Esophagus muscularis mucosa (tissue), 4 donors: ENCODE measurements at regions not wholly inside any gene's neighbourhood (a gene's known extent, or its start where the extent isn't known, plus 50 kb on each side); places are given as distances from the start of the nearest gene placed in this dataset.

ENCODE experiments used
- CTCF ChIP-seq, 3 experiments: fragments of 200-600 bp in 2 of 3; fragments of 450-650 bp in 1 of 3; sonication (generic) in 2 of 3; IDR thresholded peaks; one replicate each; pipeline ENCODE4 v1.5.1; 2017 to 2019; ENCODE audit warnings: antibody characterized with exemption in 3 of 3, mild to moderate bottlenecking in 2 of 3, moderate library complexity in 1 of 3
- EP300 ChIP-seq: sonication (generic); formaldehyde crosslinking; IDR thresholded peaks from one replicate; pipeline ENCODE4 v1.6.1; 2017; ENCODE audit warnings: antibody characterized with exemption
- POLR2A ChIP-seq: fragments of 450-650 bp; IDR thresholded peaks from one replicate; pipeline ENCODE4 v1.6.1; 2017; ENCODE audit warnings: antibody characterized with exemption, moderate library complexity, mild to moderate bottlenecking, low read depth
- POLR2AphosphoS5 ChIP-seq, 2 donors: sonication (generic); formaldehyde crosslinking; IDR thresholded peaks; one replicate each; pipeline ENCODE4 v1.6.1; 2017; ENCODE audit warnings: antibody characterized with exemption in 2 of 2

GRCh38 chr18:67041334-67041733, 437.4 kb upstream of the CDH19 start:
- no peak for TF ChIP-seq CTCF (IDR thresholded peaks at IDR 0.05)
- TF ChIP-seq POLR2AphosphoS5 (IDR thresholded peaks at IDR 0.05): no peak
- TF ChIP-seq POLR2A: no peak
- no peak for TF ChIP-seq EP300
